DMS53 treated with DMSO at 0.1 percent for 48 hours (cell line): ENCODE measurements at regions not wholly inside any gene's neighbourhood (a gene's known extent, or its start where the extent isn't known, plus 50 kb on each side); places are given as distances from the start of the nearest gene placed in this dataset.

ENCODE experiments used
- DNase-seq: peaks from one replicate; lab custom pipeline; 2025; ENCODE audit not compliant: unreplicated experiment; lab: John Stamatoyannopoulos, UW

DNA sequence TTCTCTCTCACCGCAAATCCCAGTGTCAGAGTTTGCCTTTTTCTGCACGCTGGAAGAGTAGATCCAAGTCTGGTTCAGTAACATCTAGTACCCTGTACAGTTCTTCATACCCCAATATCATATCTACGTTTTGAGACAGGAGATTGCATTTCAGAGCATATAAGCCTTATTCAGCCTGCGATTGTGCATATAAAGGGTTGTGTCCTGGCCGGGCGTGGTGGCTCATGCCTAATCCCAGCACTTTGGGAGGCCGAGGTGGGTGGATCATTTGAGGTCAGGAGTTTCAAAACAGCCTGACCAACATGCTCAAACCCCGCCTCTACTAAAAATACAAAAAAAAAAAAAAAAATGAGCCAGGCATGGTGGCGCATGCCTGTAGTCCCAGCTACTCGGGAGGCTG lies 104.9 kb downstream of the MTNR1B start:
- no peak for DNase-seq

DNA sequence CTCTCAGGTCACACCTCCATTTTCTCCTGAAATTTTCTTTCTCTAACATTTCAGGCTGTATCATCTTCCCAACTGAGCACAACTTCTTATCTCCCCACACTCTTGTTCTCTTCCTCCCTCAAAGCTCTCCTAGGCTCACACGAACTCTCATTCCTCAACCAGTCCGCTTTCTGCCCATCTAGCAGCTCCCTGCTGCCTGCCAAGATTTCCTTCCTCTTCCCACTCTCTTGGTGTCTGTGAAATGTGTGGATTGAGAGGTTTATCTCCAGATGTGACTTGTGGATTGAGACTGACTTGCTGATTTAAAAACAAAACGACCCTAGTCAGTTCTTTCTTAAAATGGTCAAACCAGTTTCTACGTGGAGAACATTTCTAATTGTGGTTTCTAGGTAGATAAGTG lies 106.3 kb downstream of the MTNR1B start:
- no peak for DNase-seq

DNA sequence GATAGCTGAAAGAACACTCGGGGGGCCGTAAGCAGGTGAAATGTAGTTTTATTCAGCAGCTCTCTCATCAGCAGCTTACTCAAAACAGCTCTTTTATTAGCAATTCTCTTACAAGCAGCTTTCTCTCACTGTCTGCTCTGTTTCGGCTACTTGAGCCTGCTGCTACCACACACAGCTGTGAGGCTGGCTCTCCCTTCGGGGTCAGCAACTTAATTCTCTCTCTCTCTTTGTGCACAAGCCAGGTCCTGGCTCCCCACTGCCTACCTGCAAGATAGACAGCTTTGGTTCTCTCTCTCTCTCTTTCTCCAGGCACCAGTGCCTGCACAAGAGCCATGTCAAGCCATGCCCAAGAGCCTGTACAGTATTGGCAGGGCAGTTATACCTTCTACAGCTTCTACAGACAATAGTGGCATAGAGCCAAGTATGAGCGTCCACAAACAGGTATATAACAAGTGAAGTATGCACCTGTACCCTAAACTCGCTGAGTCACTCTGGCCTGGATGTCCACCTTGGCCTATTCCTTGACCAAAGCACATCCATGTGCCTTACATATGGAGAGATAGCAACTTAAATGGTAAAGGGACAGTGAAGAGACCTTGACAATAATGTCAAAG lies 110.8 kb downstream of the MTNR1B start:
- DNase-seq: peak; percentile 33

DNA sequence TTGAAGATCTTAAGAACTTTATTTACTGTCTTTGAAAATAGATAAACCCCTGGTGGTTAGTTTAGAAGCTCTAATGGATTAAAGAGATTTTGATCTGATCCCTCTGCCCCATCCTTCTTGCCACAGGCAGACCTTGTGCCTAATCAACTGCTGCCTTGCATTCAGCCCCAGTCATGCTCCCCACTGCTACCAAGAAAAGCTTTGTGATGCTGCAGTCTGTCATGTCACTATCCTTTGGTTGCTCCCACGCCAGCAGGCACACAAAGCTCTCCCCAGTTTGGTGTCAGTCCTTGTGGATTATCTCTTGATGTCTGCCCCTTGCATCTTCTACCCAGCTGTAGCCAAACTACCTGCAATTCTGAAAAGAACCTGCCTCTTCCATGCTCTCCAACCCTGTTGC lies 112.2 kb downstream of the MTNR1B start:
- DNase-seq: no peak

DNA sequence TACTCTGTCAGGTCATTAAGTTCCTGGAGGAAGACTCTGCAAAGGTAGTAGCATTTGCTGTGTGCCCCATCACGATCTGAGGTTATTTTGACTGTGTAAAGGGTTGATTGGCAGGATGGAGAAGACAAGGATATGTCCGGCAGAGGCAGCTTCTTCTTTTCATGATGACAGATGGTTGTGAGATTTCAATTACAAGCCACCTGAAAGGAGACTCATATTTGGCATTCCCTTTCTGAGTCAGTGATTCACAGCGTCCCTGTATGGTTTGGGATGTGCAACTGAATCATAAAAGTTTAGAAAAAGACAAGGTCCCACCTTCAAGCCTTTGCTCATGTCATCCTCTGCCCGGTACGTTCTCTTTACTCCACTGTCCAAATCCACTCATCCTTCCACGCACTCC lies 113.4 kb downstream of the MTNR1B start:
- DNase-seq: no peak

DNA sequence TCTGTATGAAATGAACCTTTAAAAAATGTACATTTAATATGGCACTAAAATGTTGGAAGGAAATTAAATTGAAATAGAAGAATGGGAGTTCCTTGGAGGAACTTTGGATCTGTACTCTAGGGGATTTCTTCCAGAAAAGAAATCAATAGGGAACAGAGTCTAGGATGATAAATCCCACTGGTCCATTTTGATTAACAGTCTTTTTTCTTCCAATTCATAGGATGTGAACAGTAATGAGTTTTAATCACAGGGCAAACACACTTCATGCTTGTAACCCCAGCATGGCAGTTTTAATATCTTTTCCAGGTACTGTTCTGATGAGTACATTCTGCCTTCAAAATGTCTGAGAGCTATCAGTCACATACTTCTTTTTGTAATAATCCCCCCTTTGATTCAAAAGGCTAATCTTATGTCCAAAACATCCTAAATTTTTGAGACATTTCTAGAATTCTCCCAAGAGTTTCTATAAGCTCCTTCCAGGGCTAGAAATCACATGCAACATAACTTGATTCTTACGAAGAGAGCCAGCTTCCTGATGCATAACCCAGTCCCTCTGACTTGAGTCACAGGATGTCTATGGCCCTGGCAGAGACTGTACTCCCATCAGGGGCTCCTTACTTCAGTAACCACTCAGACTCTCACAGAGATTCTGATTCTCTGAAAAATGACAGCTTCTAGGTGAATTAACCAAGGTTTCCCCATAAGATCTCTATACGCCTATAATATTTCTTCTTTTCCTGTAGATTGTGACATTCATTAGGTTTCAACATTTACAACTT lies 112.9 kb downstream of the SLC36A4 start:
- DNase-seq: no peak

DNA sequence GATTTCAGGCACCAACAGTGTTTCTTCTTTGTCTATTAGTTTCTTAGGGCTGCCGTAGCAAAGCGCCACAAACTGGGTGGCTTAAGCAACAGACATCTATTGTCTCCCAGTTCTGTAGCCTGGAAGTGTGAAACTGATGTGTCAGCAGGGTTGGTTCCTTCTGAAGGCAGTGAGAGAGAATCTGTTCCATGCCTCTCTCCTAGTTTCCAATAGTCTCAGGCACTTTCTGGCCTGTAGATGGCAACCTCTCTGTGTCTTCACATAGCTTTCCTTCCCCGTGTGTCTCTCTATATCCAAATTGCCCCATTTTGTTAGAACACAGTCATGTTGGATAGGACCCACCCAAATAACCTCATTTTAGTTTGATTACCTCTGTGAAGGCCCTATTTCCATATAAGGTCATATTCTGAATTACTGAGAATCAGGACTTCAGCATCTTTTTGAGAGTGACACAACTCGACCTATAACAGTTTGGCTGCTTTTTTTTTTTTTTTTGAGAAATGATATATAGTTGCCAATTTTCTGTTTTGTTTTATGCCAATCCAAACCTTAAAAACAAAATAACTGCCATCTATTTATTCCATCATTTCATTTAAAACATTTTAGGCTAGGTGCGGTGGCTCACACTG lies 108.2 kb downstream of the SLC36A4 start:
- DNase-seq: peak; percentile 63
